BJ (cell line): ENCODE measurements at regions not wholly inside any gene's neighbourhood (a gene's known extent, or its start where the extent isn't known, plus 50 kb on each side); places are given as distances from the start of the nearest gene placed in this dataset.

ENCODE experiments used
- CTCF ChIA-PET: fragments of 350-600 bp; formaldehyde crosslinking; extraction: SDS; loops from one replicate; lab custom pipeline; 2021; ENCODE audit warnings: antibody characterized with exemption, inconsistent platforms; lab: Yijun Ruan, JAX
- POLR2A ChIA-PET: fragments of 300-600 bp; sonication (Branson Sonifier 250); formaldehyde crosslinking; extraction: SDS; loops from one replicate; lab custom pipeline; 2021; ENCODE audit warnings: antibody characterized with exemption; lab: Charles Lee
- DNase-seq: peaks from one replicate; pipeline ENCODE4 v3.0.0-alpha.2; 2011; ENCODE audit warnings: low read depth
- H3K27me3 ChIP-seq: 2 replicates; pipeline ENCODE4 v1.6.0; 2011; ENCODE audit warnings: low read length; ENCODE audit not compliant: control insufficient read depth, insufficient read depth
- H3K36me3 ChIP-seq: 2 replicates; pipeline ENCODE4 v1.5.1; 2011; ENCODE audit warnings: low read length; ENCODE audit not compliant: control insufficient read depth, insufficient read depth
- H3K4me3 ChIP-seq: 2 replicates; pipeline ENCODE4 v1.5.1; 2011; ENCODE audit warnings: low read depth, mild to moderate bottlenecking, control low read depth, low read length
- TF ChIP-seq, protein P1 (sequence below): IDR thresholded peaks from 2 replicates; pipeline ENCODE4 v1.5.1; 2011; ENCODE audit warnings: low read depth, mild to moderate bottlenecking, control low read depth, inconsistent platforms, low read length, moderate library complexity; ENCODE audit not compliant: insufficient read depth

GRCh38 chr14:22334627-22335026 is 254.4 kb downstream of the DAD1 start:
- CTCF ChIA-PET = interaction anchor here (0.6 kb wide), 1 partner anchor 523 kb away, joined by 3 read pairs; no protein-coding TSS in a partner anchor
- Histone ChIP-seq H3K36me3 (no peaks in the 10 kb centered on the region), H3K27me3 (no peaks in the 10 kb centered on the region), H3K4me3 (no peak overlapping the region)
- TF ChIP-seq, protein P1, sequence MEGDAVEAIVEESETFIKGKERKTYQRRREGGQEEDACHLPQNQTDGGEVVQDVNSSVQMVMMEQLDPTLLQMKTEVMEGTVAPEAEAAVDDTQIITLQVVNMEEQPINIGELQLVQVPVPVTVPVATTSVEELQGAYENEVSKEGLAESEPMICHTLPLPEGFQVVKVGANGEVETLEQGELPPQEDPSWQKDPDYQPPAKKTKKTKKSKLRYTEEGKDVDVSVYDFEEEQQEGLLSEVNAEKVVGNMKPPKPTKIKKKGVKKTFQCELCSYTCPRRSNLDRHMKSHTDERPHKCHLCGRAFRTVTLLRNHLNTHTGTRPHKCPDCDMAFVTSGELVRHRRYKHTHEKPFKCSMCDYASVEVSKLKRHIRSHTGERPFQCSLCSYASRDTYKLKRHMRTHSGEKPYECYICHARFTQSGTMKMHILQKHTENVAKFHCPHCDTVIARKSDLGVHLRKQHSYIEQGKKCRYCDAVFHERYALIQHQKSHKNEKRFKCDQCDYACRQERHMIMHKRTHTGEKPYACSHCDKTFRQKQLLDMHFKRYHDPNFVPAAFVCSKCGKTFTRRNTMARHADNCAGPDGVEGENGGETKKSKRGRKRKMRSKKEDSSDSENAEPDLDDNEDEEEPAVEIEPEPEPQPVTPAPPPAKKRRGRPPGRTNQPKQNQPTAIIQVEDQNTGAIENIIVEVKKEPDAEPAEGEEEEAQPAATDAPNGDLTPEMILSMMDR = no peak
- POLR2A ChIA-PET = no interaction called here
- DNase-seq = no peak

DNA sequence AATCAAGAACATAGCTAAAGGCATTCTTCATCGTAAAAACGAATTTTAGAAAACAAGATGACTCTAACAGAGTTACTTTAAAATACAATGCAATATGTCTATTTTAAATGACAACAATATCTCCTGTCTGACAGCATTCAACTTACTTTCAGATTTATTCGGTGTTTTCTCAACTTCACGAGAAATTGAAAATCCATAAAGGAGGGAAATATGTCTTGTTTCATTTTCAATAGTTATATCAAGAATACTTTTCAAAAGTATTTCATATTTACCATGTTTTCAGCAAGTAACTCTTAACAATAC is 254.8 kb downstream of the DAD1 start:
- DNase-seq = no peak
- CTCF ChIA-PET = interaction anchor here (1.0 to 4.2 kb wide), 2 partner anchors 14 to 117 kb away, joined by 3 to 19 read pairs; no protein-coding TSS in a partner anchor
- H3K27me3 ChIP-seq = no peaks in the 10 kb centered on the region
- TF ChIP-seq, protein P1 = no peak
- POLR2A ChIA-PET = no interaction called here
- no peaks in the 10 kb centered on the region for H3K36me3 ChIP-seq
- no peak overlapping the region for H3K4me3 ChIP-seq

DNA sequence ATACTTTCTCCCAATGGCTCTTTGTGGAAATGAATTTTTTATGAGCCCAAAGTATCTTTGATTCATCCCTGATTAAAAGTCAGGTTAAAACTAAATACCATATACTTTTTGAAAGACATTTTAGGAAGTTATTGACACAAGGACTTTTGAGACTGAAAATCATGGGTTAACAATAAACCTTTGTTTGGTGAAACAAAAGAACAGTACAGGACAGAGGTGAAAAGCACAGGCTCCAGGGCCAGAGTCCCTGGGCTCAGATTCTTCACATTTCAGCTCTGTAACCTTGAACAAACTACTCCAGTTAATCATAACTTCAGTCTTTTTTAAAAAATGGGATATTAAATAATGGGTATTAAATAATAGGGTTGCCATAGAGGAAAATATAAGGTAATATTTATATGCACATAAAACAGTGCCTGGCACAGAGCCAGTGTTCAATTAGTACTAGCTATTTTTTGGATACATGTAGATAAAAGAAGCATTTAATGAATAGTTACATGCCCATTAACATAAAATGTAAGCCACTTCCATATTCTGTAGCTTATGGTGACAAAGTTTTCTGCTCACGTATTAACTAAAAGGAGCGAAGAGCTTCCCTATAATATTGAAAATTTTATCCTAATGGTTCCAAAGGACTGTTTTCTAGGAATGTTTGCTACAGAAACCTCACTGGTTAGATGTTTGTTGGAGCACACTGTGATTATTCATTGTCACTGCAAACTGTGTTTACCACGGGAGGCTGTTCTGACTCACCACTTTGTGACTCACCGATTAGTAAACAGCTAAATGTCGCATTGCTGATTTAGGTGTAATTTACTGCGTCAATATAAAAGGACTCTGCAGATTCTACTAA is 255.4 kb downstream of the DAD1 start:
- CTCF ChIA-PET = interaction anchor here (1.0 to 4.2 kb wide), 2 partner anchors 14 to 116 kb away, joined by 3 to 19 read pairs; no protein-coding TSS in a partner anchor
- TF ChIP-seq, protein P1 = no peak
- no peak overlapping the region for H3K4me3 ChIP-seq
- no peaks in the 10 kb centered on the region for H3K36me3 ChIP-seq
- H3K27me3 ChIP-seq = no peaks in the 10 kb centered on the region
- peak; percentile 17 for DNase-seq
- POLR2A ChIA-PET = no interaction called here

GRCh38 chr14:22332686-22333421 is 256.2 kb downstream of the DAD1 start:
- H3K36me3 ChIP-seq = no peaks in the 10 kb centered on the region
- H3K4me3 ChIP-seq = no peak overlapping the region
- TF ChIP-seq, protein P1 = no peak
- no peak for DNase-seq
- POLR2A ChIA-PET = no interaction called here
- CTCF ChIA-PET = interaction anchor here (1.0 to 4.2 kb wide), 2 partner anchors 13 to 115 kb away, joined by 3 to 19 read pairs; no protein-coding TSS in a partner anchor
- no peaks in the 10 kb centered on the region for H3K27me3 ChIP-seq

GRCh38 chr14:22329371-22329770 is 259.7 kb downstream of the DAD1 start:
- Histone ChIP-seq H3K36me3 (no peaks in the 10 kb centered on the region), H3K4me3 (no peak overlapping the region), H3K27me3 (no peaks in the 10 kb centered on the region)
- DNase-seq = no peak
- ChIA-PET POLR2A (no interaction called here), CTCF (no interaction called here)
- TF ChIP-seq, protein P1 = no peak
